ENCODE measurements at regions not wholly inside any gene's neighbourhood (a gene's known extent, or its start where the extent isn't known, plus 50 kb on each side); places are given as distances from the start of the nearest gene placed in this dataset.

- no peak for DNase-seq (ENCODE audit: low spot score)
- no peak for TF ChIP-seq CTCF (IDR thresholded peaks at IDR 0.05; ENCODE audit: extremely low read depth, missing control alignments)
Observed at GRCh38 chr4:128565054-128565453, 244.4 kb upstream of the JADE1 start.

GRCh38 chr4:128564081-128564630 is 245.3 kb upstream of the JADE1 start:
- no peak for DNase-seq (ENCODE audit: low spot score)
- TF ChIP-seq CTCF (IDR thresholded peaks at IDR 0.05; ENCODE audit: extremely low read depth, missing control alignments), result no peak

GRCh38 chr4:128560754-128561495 is 248.6 kb upstream of the JADE1 start:
- no peak for TF ChIP-seq CTCF (IDR thresholded peaks at IDR 0.05; ENCODE audit: extremely low read depth, missing control alignments)
- no peak for DNase-seq (ENCODE audit: low spot score)

- TF ChIP-seq CTCF (IDR thresholded peaks at IDR 0.05; ENCODE audit: extremely low read depth, missing control alignments), result no peak
- no peak for DNase-seq (ENCODE audit: low spot score)
Observed at GRCh38 chr4:128558896-128559679, 250.4 kb upstream of the JADE1 start.

GRCh38 chr4:128556756-128557155 is 252.7 kb upstream of the JADE1 start:
- no peak for TF ChIP-seq CTCF (IDR thresholded peaks at IDR 0.05; ENCODE audit: extremely low read depth, missing control alignments)
- DNase-seq (ENCODE audit: low spot score), result no peak

- no peak for TF ChIP-seq CTCF (IDR thresholded peaks at IDR 0.05; ENCODE audit: extremely low read depth, missing control alignments)
- DNase-seq (ENCODE audit: low spot score), result no peak
Observed at GRCh38 chr4:128553686-128554515, 255.6 kb upstream of the JADE1 start.

Data from GM20000 (cell line).